ENCODE measurements at regions not wholly inside any gene's neighbourhood (a gene's known extent, or its start where the extent isn't known, plus 50 kb on each side); places are given as distances from the start of the nearest gene placed in this dataset.

- TF ChIP-seq POLR2A (IDR thresholded peaks at IDR 0.05; ENCODE audit: low read depth, low read length): no peak
- TF ChIP-seq CTCF (IDR thresholded peaks at IDR 0.05; ENCODE audit: extremely low read depth in 1 of 2, insufficient read depth in 1 of 2, low read depth in 1 of 2, low read length in 2 of 2): no peak
- no peak for TF ChIP-seq MYC (IDR thresholded peaks at IDR 0.05; ENCODE audit: low read depth, low read length)
- TF ChIP-seq POLR2AphosphoS5 (IDR thresholded peaks at IDR 0.05; ENCODE audit: insufficient read depth, low read depth, low read length): no peak
- no peak for TF ChIP-seq EZH2 (IDR thresholded peaks at IDR 0.05; ENCODE audit: borderline replicate concordance, low read depth, low read length, severe bottlenecking)
These were observed 336.5 kb upstream of the SLC39A10 start for GRCh38 chr2:195320413-195320973.

Data from endothelial cell of umbilical vein (primary cell).